ENCODE measurements at regions not wholly inside any gene's neighbourhood (a gene's known extent, or its start where the extent isn't known, plus 50 kb on each side); places are given as distances from the start of the nearest gene placed in this dataset.
"Not testable (repeated sequence)": the region's sequence is repeated elsewhere in the genome, so short reads cannot be mapped to it uniquely, and the experiment has no call there.

DNA sequence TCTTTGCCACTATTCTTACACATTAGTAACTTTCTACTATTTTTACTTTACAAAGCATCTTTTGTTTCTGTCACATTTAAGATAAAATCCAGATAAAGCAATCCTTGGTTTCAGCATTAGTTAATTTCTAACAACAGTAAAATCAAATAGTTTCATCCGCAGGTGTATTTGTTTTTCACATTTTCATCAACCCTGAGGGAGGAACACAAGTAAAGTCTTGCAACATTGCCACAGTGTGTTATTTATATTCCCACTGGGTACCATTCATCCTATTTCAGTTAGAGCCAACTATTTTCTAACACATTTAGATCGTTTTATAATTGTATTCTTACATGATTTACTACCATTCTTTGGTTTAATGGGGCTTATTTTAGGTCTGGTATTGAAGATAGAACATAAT lies 908.7 kb upstream of the CITED2 start:
- Histone ChIP-seq H3K4me1 (ENCODE audit: control insufficient read depth, insufficient read depth, low read length) (peaks cover 11% of the 10 kb centered on the region), H3K27me3 (ENCODE audit: control insufficient read depth, insufficient read depth, low read length) (no peaks in the 10 kb centered on the region), H3K9me3 (ENCODE audit: control insufficient read depth, low read depth, low read length) (no peaks in the 10 kb centered on the region), H3K36me3 (ENCODE audit: control insufficient read depth, insufficient read depth, low read length) (no peaks in the 10 kb centered on the region), H3K4me3 (ENCODE audit: low read length) (no peak overlapping the region), H3K27ac (ENCODE audit: low read length) (no peak overlapping the region)
- 87% methylated on average over 2 of the region's 2 CpGs for WGBS (ENCODE audit: insufficient coverage, low lambda C conversion rate)
- no peak for DNase-seq

DNA sequence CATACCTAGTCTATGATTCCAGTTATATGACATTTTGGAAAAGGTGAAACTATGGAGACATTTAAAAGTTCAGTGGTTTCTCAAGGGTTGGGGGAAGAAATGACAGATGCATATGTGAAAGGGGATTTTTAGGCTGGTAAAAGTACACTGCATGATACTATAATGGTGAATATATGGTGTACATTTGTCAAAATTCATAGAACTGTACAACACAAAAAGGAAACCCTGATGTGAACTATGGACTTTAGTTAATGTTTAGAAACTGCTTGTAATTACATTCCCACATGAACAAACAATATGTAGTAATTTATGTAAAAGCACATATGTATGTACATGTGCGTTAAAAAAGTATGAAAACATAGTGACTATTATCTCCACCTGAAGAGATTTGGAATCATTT lies 907.3 kb upstream of the CITED2 start:
- H3K4me3 ChIP-seq (ENCODE audit: low read length): no peak overlapping the region
- H3K27ac ChIP-seq (ENCODE audit: low read length): peak overlapping the region; percentile 68
- DNase-seq: peak; percentile 14 to 67
- H3K4me1 ChIP-seq (ENCODE audit: control insufficient read depth, insufficient read depth, low read length): peaks cover 11% of the 10 kb centered on the region
- no peaks in the 10 kb centered on the region for H3K36me3 ChIP-seq (ENCODE audit: control insufficient read depth, insufficient read depth, low read length)
- no peaks in the 10 kb centered on the region for H3K9me3 ChIP-seq (ENCODE audit: control insufficient read depth, low read depth, low read length)
- WGBS (ENCODE audit: insufficient coverage, low lambda C conversion rate): no CpG with 5 or more reads among the region's 1 CpG
- no peaks in the 10 kb centered on the region for H3K27me3 ChIP-seq (ENCODE audit: control insufficient read depth, insufficient read depth, low read length)

DNA sequence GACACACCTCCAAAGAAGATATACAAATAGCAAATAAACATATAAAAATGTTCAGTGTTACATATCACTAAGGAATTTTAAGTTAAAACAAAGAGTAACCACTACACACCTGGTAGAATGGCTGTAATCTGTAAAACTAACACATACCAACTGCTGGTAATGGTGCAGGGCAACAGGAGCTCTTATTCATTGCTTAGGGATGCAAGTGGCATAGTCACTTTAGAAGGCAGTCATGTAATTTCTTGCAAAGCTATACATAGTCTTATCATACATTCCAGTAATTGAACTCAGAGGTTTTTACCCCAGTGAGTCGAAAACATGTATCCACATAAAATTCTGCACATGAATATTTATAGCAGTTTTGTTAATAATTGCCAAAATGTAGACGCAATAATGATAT lies 906.8 kb upstream of the CITED2 start:
- peak overlapping the region; percentile 68 for H3K27ac ChIP-seq (ENCODE audit: low read length)
- H3K4me3 ChIP-seq (ENCODE audit: low read length): no peak overlapping the region
- WGBS (ENCODE audit: insufficient coverage, low lambda C conversion rate): no CpG with 5 or more reads among the region's 2 CpGs
- DNase-seq: no peak
- peaks cover 11% of the 10 kb centered on the region for H3K4me1 ChIP-seq (ENCODE audit: control insufficient read depth, insufficient read depth, low read length)
- H3K27me3 ChIP-seq (ENCODE audit: control insufficient read depth, insufficient read depth, low read length): no peaks in the 10 kb centered on the region
- H3K9me3 ChIP-seq (ENCODE audit: control insufficient read depth, low read depth, low read length): no peaks in the 10 kb centered on the region
- no peaks in the 10 kb centered on the region for H3K36me3 ChIP-seq (ENCODE audit: control insufficient read depth, insufficient read depth, low read length)

DNA sequence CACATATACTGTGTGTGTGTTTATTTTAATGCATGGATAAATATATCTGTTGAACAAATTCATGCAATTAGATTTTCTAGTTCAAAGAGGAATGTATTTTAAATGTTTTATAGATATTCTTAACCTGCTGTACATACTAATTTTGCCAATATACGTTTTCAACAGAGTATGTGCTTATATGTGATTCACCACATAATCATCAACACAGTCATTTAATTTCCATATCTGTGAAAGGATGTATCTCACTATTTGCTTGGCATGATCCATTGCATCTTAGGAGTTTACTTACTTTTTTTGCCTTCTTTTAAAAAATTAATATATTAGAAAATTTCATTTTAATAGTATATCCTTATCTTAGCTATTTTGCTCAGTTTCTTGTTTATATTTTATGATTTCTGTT lies 902.3 kb upstream of the CITED2 start:
- H3K27me3 ChIP-seq (ENCODE audit: control insufficient read depth, insufficient read depth, low read length): no peaks in the 10 kb centered on the region
- 100% methylated on average over 1 of the region's 1 CpG for WGBS (ENCODE audit: insufficient coverage, low lambda C conversion rate)
- H3K4me3 ChIP-seq (ENCODE audit: low read length): no peak overlapping the region
- no peak overlapping the region for H3K27ac ChIP-seq (ENCODE audit: low read length)
- H3K9me3 ChIP-seq (ENCODE audit: control insufficient read depth, low read depth, low read length): no peaks in the 10 kb centered on the region
- H3K4me1 ChIP-seq (ENCODE audit: control insufficient read depth, insufficient read depth, low read length): peaks cover 7% of the 10 kb centered on the region
- no peaks in the 10 kb centered on the region for H3K36me3 ChIP-seq (ENCODE audit: control insufficient read depth, insufficient read depth, low read length)
- no peak for DNase-seq

DNA sequence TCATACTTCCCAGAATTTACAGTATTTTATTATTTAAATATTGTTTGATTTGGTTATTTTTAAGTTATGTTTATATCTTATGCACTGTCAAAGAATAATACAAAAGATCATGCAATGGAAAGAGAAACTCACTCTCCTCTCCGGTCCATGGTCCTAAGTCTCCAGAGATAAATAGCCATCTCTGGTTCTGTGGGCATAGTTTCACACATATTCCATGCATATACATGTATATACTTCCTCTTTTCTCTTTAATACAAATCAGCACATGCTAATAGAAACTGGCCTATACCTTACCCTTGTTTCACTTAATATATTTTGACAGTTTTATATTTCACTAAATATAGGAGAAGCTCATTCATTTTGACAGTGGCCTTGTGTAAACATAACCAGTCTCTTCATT lies 901.7 kb upstream of the CITED2 start:
- no peaks in the 10 kb centered on the region for H3K9me3 ChIP-seq (ENCODE audit: control insufficient read depth, low read depth, low read length)
- no peak overlapping the region for H3K27ac ChIP-seq (ENCODE audit: low read length)
- H3K4me1 ChIP-seq (ENCODE audit: control insufficient read depth, insufficient read depth, low read length): peaks cover 2% of the 10 kb centered on the region
- H3K4me3 ChIP-seq (ENCODE audit: low read length): no peak overlapping the region
- WGBS (ENCODE audit: insufficient coverage, low lambda C conversion rate): no CpG with 5 or more reads among the region's 1 CpG
- no peak for DNase-seq
- H3K36me3 ChIP-seq (ENCODE audit: control insufficient read depth, insufficient read depth, low read length): no peaks in the 10 kb centered on the region
- H3K27me3 ChIP-seq (ENCODE audit: control insufficient read depth, insufficient read depth, low read length): no peaks in the 10 kb centered on the region

DNA sequence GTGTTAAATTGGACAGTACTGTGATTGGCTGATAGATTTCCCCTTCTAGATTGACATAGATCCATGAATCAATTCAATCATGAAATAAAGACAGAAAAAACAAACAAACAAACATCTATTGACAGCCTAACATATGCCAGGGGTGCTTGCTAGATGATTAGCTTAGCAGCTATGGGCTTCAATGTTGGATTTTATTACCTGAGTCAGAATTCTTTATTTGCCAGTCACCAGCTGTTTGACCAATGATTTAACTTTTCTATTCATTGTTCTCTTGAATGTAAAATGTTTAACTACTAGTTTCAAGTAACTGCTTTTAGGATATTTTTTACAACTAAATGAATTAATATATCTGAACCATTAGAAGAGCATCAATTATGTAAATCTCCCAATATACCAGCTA lies 901.3 kb upstream of the CITED2 start:
- H3K36me3 ChIP-seq (ENCODE audit: control insufficient read depth, insufficient read depth, low read length): no peaks in the 10 kb centered on the region
- no peaks in the 10 kb centered on the region for H3K9me3 ChIP-seq (ENCODE audit: control insufficient read depth, low read depth, low read length)
- DNase-seq: no peak
- no peaks in the 10 kb centered on the region for H3K27me3 ChIP-seq (ENCODE audit: control insufficient read depth, insufficient read depth, low read length)
- no peak overlapping the region for H3K4me3 ChIP-seq (ENCODE audit: low read length)
- no peak overlapping the region for H3K27ac ChIP-seq (ENCODE audit: low read length)
- H3K4me1 ChIP-seq (ENCODE audit: control insufficient read depth, insufficient read depth, low read length): no peaks in the 10 kb centered on the region

DNA sequence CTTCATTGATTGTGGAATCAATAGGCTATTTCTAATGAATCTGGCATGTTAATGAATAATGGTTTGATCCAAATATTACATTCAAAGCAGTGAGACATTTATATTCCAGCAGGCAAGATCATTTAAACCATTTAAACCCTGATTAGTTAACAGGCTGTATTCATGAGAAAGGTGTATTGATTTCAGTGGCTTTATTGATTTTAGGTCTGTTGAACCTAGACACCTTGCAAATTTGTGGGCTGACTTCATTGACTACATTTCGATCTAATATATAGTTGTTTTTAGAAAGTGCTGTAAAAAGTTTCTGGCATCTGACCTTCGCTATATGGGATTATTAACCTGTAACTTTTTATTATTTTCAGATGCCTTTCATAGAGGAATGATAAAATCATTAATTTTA lies 900.1 kb upstream of the CITED2 start:
- Histone ChIP-seq H3K9me3 (ENCODE audit: control insufficient read depth, low read depth, low read length) (no peaks in the 10 kb centered on the region), H3K27me3 (ENCODE audit: control insufficient read depth, insufficient read depth, low read length) (no peaks in the 10 kb centered on the region), H3K36me3 (ENCODE audit: control insufficient read depth, insufficient read depth, low read length) (no peaks in the 10 kb centered on the region), H3K4me3 (ENCODE audit: low read length) (no peak overlapping the region), H3K27ac (ENCODE audit: low read length) (no peak overlapping the region), H3K4me1 (ENCODE audit: control insufficient read depth, insufficient read depth, low read length) (no peaks in the 10 kb centered on the region)
- WGBS (ENCODE audit: insufficient coverage, low lambda C conversion rate): 100% methylated on average over 2 of the region's 2 CpGs
- no peak for DNase-seq

DNA sequence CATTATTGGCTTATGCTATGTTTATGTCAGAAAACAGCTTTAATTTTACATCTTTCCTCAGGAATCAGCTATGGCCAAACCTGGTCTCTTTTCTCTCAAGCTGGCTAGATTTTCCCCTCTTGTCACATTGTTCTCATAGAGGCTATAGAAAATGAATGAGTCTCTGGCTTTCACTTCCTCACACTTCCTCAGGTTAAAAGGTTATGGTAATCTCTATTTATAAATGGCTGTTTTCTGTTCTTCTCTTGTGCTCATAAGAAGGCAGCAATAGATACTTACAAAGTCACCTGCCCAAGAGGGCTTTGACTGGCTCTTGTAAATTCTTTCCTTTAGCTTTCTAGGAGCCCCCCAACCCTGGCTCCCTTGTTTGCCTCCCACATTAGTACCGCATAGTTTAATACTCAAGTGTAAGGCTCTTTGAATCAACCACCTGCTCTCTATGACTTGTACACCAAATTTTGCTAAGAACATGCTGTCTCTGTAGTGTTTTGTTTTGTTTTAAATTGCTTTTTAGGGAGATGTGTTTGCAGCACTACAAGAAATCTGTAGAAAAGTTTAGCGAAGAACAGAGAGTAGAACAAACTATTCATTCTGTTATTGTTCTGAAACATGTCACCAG lies 897.4 kb upstream of the CITED2 start:
- H3K4me3 ChIP-seq (ENCODE audit: low read length): no peak overlapping the region
- no peaks in the 10 kb centered on the region for H3K27me3 ChIP-seq (ENCODE audit: control insufficient read depth, insufficient read depth, low read length)
- no peaks in the 10 kb centered on the region for H3K9me3 ChIP-seq (ENCODE audit: control insufficient read depth, low read depth, low read length)
- no peak for DNase-seq
- H3K4me1 ChIP-seq (ENCODE audit: control insufficient read depth, insufficient read depth, low read length): no peaks in the 10 kb centered on the region
- H3K27ac ChIP-seq (ENCODE audit: low read length): no peak overlapping the region
- 100% methylated on average over 1 of the region's 2 CpGs for WGBS (ENCODE audit: insufficient coverage, low lambda C conversion rate)
- H3K36me3 ChIP-seq (ENCODE audit: control insufficient read depth, insufficient read depth, low read length): no peaks in the 10 kb centered on the region

DNA sequence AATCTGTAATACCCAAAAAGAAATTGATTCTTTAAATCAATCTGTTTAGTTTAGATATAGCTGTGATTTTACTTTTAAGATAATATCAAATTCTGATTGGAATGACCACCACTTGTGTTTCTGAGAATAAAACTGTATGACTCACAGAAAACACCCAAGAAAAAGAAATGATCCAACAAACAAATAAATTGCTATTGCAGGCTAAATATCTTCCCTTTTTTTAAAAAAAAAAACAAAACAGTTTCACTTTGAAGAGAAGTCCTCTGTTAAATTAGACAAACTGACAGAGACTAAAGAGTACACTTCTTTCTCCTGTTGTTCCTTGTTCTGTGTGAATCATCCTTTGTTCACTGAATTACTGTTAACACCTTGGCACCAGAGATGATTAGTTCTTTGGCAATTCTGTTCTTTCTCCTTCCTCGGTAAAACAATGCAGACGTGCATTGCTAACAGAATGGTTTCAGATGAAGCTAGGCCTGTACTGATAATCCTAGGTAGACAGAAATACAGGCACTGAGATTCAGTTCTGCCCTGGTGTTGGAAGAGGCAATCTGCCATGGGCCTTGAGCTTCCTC lies 895.2 kb upstream of the CITED2 start:
- no peaks in the 10 kb centered on the region for H3K9me3 ChIP-seq (ENCODE audit: control insufficient read depth, low read depth, low read length)
- H3K4me1 ChIP-seq (ENCODE audit: control insufficient read depth, insufficient read depth, low read length): no peaks in the 10 kb centered on the region
- no peak for DNase-seq
- no peaks in the 10 kb centered on the region for H3K36me3 ChIP-seq (ENCODE audit: control insufficient read depth, insufficient read depth, low read length)
- no peak overlapping the region for H3K4me3 ChIP-seq (ENCODE audit: low read length)
- H3K27me3 ChIP-seq (ENCODE audit: control insufficient read depth, insufficient read depth, low read length): no peaks in the 10 kb centered on the region
- no peak overlapping the region for H3K27ac ChIP-seq (ENCODE audit: low read length)
- WGBS (ENCODE audit: insufficient coverage, low lambda C conversion rate): no CpG with 5 or more reads among the region's 2 CpGs

DNA sequence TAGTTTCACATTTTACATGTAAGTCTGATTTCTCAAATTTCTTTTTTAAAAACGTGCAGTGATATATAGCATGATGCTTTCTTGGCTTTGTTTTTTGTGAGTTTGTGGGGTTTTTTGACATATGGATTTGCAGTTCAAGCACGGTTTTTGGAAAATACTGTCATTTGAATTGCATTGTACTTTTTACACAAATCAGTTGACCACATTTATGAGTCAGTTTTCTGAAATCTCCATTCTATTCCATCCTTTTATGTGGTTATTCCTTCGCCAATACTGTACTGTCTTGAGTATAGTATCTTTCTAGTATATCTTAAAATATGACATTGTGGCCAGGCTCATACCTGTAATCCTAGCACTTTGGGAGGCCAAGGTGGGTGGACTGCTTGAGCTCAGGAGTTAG lies 890.0 kb upstream of the CITED2 start:
- Histone ChIP-seq H3K4me3 (ENCODE audit: low read length) (no peak overlapping the region), H3K36me3 (ENCODE audit: control insufficient read depth, insufficient read depth, low read length) (no peaks in the 10 kb centered on the region), H3K4me1 (ENCODE audit: control insufficient read depth, insufficient read depth, low read length) (no peaks in the 10 kb centered on the region), H3K27me3 (ENCODE audit: control insufficient read depth, insufficient read depth, low read length) (no peaks in the 10 kb centered on the region), H3K9me3 (ENCODE audit: control insufficient read depth, low read depth, low read length) (no peaks in the 10 kb centered on the region), H3K27ac (ENCODE audit: low read length) (no peak overlapping the region)
- 100% methylated on average over 1 of the region's 3 CpGs for WGBS (ENCODE audit: insufficient coverage, low lambda C conversion rate)
- DNase-seq: no peak

DNA sequence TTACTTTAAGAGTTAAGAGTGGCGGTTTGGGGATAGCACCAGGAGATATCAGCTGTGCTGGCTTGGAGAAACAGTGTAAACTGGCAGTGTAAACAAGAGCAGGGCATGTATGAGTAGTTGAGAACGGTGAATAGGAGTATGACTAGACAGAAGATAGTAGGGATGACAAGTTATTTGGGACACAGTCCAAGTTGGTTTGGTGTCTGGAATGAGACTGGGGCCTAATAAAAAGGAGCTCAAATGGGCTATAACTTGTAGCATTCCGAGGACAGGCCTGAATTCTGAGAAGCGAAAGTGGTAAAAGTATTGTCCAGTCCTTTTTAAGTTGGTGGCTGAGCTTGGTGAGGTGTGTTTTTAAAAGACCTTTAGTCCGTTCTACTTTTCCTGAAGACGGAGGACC lies 883.9 kb upstream of the CITED2 start:
- DNase-seq; H3K27ac ChIP-seq (ENCODE audit: low read length); H3K27me3 ChIP-seq (ENCODE audit: control insufficient read depth, insufficient read depth, low read length); H3K36me3 ChIP-seq (ENCODE audit: control insufficient read depth, insufficient read depth, low read length); H3K4me1 ChIP-seq (ENCODE audit: control insufficient read depth, insufficient read depth, low read length); H3K4me3 ChIP-seq (ENCODE audit: low read length); H3K9me3 ChIP-seq (ENCODE audit: control insufficient read depth, low read depth, low read length): not testable (repeated sequence)
- no CpG with 5 or more reads among the region's 6 CpGs for WGBS (ENCODE audit: insufficient coverage, low lambda C conversion rate)

Measured in large intestine (tissue), 3 donors.